T47D (cell line): ENCODE measurements at regions not wholly inside any gene's neighbourhood (a gene's known extent, or its start where the extent isn't known, plus 50 kb on each side); places are given as distances from the start of the nearest gene placed in this dataset.

Source experiments
- DNase-seq, 2 experiments: peaks; one replicate each; pipeline versions ENCODE4 v3.0.0 to v3.0.0-alpha.2; 2011 to 2012; ENCODE audit warnings: low read depth in 1 of 2, low spot score in 1 of 2
- JUND ChIP-seq: IDR thresholded peaks from 2 replicates; pipeline ENCODE4 v1.6.1; 2012; ENCODE audit warnings: low read depth
- in situ Hi-C: cut with HindIII; loops from 2 replicates; pipeline ENCODE4 v1.10.0; 2016; ENCODE audit warnings: low sequenced_read_pairs, low pct_unique_long_range_greater_than_20kb

GRCh38 chr5:61775901-61776300, 443.8 kb downstream of the ZSWIM6 start:
- no peak for DNase-seq
- no peak for TF ChIP-seq JUND
- in situ Hi-C loops: no loop called here

- TF ChIP-seq JUND: no peak
- in situ Hi-C loops: no loop called here
- DNase-seq: no peak
Measured at GRCh38 chr5:61777292-61777691, 445.2 kb downstream of the ZSWIM6 start.

GRCh38 chr5:61779743-61780142, 447.7 kb downstream of the ZSWIM6 start:
- DNase-seq: no peak
- in situ Hi-C loops: no loop called here
- TF ChIP-seq JUND: no peak

GRCh38 chr5:61783481-61783880, 451.4 kb downstream of the ZSWIM6 start:
- TF ChIP-seq JUND: no peak
- no peak for DNase-seq
- in situ Hi-C loops: no loop called here

DNA sequence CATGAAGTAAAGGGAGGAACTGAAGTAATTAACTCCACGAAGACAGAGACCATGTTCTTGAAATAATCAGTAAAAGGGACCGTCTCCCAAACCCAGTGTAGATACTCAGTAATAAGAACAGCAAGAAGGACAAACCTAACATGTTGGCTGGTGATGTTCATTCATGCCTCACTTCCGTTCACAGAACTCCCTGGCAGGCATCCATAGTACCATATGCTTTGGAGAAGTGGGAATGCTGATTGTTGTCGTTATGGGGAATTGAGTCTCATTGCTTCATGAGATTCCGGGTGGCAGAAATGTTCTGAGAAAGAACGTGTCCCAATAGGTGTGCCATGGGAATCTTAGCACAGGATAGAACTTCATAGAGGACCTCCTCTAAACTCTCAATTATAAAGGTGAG, 452.3 kb downstream of the ZSWIM6 start:
- in situ Hi-C loops: no loop called here
- no peak for TF ChIP-seq JUND
- DNase-seq: no peak

DNA sequence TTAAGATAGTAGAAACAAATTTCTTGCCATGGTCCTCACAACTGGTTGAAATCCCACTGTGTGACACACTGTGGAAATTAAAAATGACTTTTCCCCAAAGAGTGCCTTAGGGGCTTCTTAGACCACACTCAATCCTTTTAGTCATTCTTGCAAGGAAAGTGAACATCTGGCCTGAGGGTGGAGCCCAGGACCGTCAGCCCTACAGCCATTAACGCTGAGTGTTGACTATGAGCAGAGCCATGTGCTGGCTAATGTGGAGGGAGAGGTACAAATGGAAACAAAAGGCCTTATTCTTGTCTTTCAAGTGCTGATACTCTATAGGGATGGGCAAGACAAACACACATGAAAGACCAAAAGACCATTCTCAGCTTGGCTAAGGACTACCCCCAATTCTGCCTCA, 456.5 kb downstream of the ZSWIM6 start:
- no peak for DNase-seq
- TF ChIP-seq JUND: no peak

DNA sequence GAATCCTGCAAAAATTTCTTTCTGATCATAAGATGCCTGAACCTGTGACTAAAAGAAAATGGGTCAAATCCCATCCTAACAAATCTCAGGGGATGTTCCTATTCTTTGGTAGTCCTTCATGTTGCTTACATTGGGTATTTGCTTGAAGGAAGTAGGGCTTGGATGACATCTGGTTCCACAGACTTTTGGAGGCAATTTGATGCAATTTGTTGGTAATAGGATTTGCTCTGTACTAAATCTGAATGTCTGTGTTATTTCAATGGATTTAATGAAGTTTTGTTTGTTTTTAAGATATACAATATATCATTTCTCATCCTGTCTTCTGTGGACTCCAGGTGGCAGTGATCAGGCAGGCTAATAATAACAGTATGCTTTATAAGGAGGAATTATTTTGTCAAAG, 457.9 kb downstream of the ZSWIM6 start:
- in situ Hi-C loops: no loop called here
- no peak for DNase-seq
- TF ChIP-seq JUND: no peak

More for the DNA sequence above, 456.5 kb downstream of the ZSWIM6 start:
- in situ Hi-C loops: no loop called here

DNA sequence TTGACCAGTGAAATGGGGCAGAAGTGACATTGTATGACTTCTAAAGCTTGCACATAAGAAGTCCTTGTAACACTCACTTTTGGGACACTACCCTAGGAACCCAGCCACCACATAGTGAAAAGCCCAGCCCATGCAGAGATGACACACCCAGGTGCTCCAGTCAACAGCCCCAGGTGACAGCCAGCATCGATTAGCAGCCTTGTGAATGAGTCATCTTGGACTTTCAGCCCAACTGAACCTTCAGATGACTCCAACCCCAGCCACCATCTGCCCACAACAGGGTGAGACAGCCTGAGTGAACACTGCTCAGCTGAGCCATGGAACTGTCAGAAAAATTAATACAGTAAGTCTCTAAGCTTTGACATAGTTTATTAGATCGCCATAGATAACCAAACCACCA, 458.6 kb downstream of the ZSWIM6 start:
- DNase-seq: no peak
- in situ Hi-C loops: no loop called here
- TF ChIP-seq JUND: no peak

DNA sequence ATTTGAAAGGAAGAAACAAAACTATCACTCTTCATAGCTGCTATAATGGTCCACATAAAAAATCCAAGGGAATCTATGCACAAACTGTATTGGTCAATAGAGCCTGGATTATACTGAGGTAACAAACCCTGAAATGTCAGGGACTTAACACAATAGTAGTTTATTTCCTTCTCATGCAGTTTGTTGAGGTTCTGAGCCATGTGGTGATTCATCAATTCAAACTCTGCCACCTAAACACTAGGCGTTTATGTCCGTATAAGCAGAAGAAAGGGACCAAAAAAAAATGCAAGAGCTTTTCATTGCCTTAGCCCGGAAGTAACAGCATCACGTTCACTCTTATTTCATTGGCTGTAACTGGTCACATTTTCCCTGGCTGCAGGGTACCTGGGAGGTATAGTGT, 464.7 kb downstream of the ZSWIM6 start:
- in situ Hi-C loops: no loop called here
- no peak for TF ChIP-seq JUND
- no peak for DNase-seq

GRCh38 chr5:61800450-61800849, 468.4 kb downstream of the ZSWIM6 start:
- in situ Hi-C loops: no loop called here
- TF ChIP-seq JUND: no peak
- peak in 1 of 2 experiments; percentile 8 for DNase-seq

DNA sequence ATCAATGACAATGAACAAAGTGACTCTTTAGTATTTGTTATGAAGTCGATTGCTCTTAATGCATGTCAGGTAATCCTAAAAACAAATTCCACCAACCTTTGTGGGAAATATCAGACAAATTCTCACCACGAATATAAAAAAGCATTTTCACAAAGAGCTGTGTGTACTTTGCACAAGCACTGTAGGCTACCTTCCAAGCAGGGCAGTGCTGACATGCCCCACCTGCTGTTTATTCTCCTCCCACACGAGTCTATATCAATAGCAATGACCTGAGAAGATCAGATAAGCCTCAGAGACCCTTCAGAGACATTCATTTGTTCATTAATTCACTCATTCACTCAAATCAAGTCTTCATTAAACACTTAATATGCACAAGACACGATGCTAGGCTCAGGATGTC, 469.1 kb downstream of the ZSWIM6 start:
- no peak for DNase-seq
- TF ChIP-seq JUND: no peak
- in situ Hi-C loops: no loop called here

DNA sequence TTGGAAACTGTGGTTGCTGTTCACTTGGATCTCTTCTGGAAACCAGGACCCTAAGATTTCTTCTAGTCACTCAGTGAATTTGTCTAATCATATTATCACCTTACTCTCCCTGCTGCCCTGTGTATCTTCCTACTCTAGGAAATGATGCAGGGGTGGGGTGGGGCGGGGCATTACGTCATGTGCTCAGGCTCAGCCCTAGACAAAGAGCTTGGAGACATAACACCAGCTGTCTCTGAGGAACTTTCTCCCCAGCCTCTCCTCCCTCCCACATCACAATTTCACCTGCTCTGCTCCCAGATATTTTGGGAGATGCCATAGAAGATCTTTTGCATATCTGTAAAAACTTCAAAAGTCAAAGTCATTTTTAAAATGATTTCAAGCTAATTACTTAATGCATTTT, 470.4 kb downstream of the ZSWIM6 start:
- in situ Hi-C loops: no loop called here
- no peak for DNase-seq
- no peak for TF ChIP-seq JUND

DNA sequence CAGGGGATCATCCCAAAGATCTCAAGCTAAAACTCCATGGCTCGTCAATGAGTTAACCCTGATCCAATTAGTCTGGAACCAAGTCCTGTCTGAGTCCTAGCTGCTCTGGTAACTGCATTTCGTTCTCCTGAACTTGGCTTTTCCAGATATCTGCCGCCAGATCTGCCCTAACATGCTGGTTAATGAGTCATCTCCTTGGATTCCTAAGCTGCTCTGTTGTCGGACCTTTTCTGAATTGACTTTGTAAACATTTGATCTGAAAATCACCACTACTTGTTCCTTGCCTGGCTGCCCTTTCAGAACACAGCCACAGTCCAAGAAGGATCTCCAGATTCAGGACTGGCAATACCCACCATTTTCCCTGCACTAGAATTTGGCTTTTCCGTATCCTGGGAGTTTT, 473.0 kb downstream of the ZSWIM6 start:
- in situ Hi-C loops: no loop called here
- DNase-seq: peak; percentile 11 to 60
- TF ChIP-seq JUND: no peak

- DNase-seq: no peak
- TF ChIP-seq JUND: no peak
- in situ Hi-C loops: no loop called here
Measured at GRCh38 chr5:61806491-61807020, 474.5 kb downstream of the ZSWIM6 start.
